ENCODE measurements at regions not wholly inside any gene's neighbourhood (a gene's known extent, or its start where the extent isn't known, plus 50 kb on each side); places are given as distances from the start of the nearest gene placed in this dataset.
A peak's percentile ranks its signal among the peaks of the same experiment; 100 is the strongest.
"Not testable (repeated sequence)": the region's sequence is repeated elsewhere in the genome, so short reads cannot be mapped to it uniquely, and the experiment has no call there.

DNA sequence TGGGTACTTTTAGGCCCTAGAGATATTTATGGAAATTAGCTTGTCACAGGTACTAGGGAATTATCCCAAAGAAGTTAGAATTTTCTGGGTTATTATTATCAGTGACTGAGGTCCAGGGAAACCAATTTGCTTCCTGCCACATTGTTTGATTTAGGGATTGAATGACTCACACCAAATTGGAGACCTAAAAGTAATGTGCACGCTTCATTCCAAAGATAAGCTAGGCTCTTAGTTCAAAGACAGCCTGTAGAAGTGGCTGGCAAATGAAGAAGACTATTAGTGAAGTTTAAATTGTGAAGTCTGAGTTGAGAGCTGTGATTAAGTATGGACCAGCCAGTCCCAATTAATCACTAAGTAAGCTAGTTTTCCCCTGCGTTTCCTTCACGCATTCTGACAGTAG, 188.1 kb upstream of the MYO3A start:
- no peak for DNase-seq (ENCODE audit: extremely low read depth, low read depth)
- TF ChIP-seq, protein P1, sequence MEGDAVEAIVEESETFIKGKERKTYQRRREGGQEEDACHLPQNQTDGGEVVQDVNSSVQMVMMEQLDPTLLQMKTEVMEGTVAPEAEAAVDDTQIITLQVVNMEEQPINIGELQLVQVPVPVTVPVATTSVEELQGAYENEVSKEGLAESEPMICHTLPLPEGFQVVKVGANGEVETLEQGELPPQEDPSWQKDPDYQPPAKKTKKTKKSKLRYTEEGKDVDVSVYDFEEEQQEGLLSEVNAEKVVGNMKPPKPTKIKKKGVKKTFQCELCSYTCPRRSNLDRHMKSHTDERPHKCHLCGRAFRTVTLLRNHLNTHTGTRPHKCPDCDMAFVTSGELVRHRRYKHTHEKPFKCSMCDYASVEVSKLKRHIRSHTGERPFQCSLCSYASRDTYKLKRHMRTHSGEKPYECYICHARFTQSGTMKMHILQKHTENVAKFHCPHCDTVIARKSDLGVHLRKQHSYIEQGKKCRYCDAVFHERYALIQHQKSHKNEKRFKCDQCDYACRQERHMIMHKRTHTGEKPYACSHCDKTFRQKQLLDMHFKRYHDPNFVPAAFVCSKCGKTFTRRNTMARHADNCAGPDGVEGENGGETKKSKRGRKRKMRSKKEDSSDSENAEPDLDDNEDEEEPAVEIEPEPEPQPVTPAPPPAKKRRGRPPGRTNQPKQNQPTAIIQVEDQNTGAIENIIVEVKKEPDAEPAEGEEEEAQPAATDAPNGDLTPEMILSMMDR (IDR thresholded peaks at IDR 0.05; ENCODE audit: low read depth, low read length): no peak

DNA sequence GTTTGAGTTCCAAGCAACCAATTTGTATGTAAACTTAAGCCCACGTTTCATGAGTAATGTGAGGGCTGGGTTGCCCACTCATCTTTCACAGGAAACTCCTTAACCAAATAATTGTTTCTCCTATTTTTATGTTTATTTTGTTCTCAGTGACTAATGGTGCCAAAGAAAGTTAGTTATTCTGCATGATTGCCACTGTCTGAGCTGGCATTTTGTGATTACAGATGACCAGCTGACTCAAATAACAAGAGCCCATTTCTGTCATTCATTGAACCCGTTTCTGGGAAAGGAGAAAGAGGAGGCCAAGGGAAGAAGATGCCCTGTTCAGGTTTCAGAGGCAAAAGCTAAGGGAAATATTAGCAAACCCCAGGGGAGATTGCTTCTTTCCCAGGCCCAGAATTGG, 186.9 kb upstream of the MYO3A start:
- TF ChIP-seq, protein P1 (IDR thresholded peaks at IDR 0.05; ENCODE audit: low read depth, low read length): no peak
- no peak for DNase-seq (ENCODE audit: extremely low read depth, low read depth)

DNA sequence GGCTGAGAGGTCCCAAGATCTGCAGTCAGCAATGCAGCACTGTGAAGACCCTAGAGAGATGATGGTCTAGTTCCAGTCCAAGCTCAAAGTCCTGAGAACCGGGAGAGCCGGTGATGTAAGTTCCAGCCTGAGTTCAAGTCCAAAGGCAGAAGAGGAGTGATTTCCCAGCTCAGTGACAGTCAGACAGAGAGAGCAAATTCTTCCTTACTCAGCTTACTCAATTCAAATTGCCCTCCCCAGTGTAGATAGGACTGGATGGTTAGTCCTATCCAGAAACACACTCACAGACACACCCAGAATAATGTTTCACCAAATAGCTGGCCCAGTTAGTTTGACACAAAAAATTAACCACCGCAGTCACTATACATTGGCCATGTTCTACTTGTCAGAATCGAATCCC, 185.5 kb upstream of the MYO3A start:
- no peak for DNase-seq (ENCODE audit: extremely low read depth, low read depth)
- TF ChIP-seq, protein P1 (IDR thresholded peaks at IDR 0.05; ENCODE audit: low read depth, low read length): no peak

DNA sequence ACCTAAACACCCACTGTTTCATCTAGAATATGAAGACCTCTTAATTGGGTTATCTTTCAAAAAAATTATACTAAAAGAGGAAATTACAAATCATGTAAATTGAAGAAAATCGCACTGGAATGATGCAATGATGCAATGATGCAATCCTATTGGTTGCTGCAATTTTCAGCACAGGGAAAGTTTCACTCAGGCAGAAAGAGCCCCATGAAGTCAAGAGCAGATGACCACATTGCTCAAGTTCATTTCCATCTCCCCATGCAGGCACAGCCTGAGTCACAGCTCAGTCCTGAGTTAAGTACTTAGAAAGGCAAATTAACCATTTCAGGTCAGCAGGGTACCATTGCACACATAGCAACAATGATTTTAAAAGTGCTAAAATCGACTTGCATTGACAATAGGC, 180.3 kb upstream of the MYO3A start:
- TF ChIP-seq, protein P1 (IDR thresholded peaks at IDR 0.05; ENCODE audit: low read depth, low read length): no peak
- DNase-seq (ENCODE audit: extremely low read depth, low read depth): no peak

DNA sequence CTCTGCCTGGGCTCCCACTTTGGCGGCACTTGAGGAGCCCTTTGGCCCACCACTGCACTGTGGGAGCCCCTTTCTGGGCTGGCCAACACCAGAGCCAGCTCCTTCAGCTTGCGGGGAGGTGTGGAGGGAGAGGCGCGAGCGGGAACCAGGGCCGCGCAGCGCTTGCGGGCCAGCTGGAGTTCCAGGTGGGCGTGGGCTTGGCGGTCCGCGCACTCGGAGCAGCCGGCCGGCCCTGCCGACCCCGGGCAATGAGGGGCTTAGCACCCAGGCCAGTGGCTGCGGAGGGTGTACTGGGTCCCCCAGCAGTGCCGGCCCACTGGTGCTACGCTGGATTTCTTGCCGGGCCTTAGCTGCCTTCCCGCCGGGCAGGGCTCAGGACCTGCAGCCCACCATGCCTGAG, 178.2 kb upstream of the MYO3A start:
- not testable (repeated sequence) for DNase-seq (ENCODE audit: extremely low read depth, low read depth)

DNA sequence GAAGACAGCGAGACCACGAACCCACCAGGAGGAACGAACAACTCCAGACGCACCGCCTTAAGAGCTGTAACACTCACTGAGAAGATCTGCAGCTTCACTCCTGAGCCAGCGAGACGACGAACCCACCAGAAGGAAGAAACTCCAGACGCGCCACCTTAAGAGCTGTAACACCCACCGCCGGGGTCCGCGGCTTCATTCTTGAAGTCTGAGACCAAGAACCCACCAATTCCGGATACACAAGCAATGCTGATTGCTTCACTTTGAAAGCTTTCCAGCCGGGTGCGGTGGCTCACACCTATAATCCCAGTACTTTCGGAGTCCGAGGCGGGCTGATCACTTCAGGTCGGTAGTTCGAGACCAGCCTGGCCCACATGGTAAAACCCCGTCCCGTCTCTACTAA, 177.2 kb upstream of the MYO3A start:
- TF ChIP-seq, protein P1 (IDR thresholded peaks at IDR 0.05; ENCODE audit: low read depth, low read length): no peak
- no peak for DNase-seq (ENCODE audit: extremely low read depth, low read depth)

DNA sequence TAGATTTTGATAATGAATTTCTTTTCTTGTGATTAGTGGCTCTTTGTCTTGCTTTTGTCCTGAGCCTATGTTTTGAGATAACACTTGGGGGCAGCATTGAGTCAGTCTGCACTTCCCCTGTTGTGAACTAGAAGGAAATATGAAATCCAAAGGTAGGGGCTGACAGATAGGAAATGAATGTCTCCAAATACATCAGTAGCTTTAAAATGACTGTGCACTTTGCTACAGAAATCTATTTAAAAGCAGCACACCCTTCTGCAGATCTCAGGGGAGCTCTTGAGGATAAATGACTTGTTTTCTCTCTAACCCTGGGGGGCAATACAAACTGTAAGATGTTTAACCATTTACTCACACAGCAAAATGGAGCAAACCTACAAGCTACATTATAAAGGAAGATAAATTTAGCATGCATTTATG, 176.0 kb upstream of the MYO3A start:
- TF ChIP-seq, protein P1 (IDR thresholded peaks at IDR 0.05; ENCODE audit: low read depth, low read length): peak; percentile 26
- no peak for DNase-seq (ENCODE audit: extremely low read depth, low read depth)

DNA sequence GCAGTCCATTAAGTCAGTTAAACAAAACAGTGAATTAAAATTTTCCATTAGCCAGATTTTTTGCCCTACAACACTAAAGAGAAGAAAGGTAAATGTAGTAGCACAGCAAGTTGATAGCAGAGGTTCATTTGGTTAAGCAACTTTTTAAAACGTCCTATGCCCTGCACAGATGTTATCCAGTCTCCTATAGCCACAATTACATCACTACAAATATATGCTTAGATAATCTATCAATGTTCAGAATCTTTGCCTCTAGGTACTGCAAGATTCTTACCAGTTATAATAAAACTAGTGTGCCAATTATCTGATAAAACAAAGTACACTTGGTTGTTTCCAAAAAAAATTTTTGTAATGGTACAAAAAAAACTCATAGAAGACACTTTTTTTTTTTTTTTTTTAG, 175.5 kb upstream of the MYO3A start:
- no peak for DNase-seq (ENCODE audit: extremely low read depth, low read depth)
- TF ChIP-seq, protein P1 (IDR thresholded peaks at IDR 0.05; ENCODE audit: low read depth, low read length): no peak
